ENCODE measurements at regions not wholly inside any gene's neighbourhood (a gene's known extent, or its start where the extent isn't known, plus 50 kb on each side); places are given as distances from the start of the nearest gene placed in this dataset.

GRCh38 chr4:162610116-162610515, 446.3 kb upstream of the FSTL5 start:
- TF ChIP-seq CTCF (IDR thresholded peaks at IDR 0.05), result no peak
- no peak for TF ChIP-seq POLR2A (IDR thresholded peaks at IDR 0.05)

All from uterus (tissue), 2 donors.